ENCODE measurements at regions not wholly inside any gene's neighbourhood (a gene's known extent, or its start where the extent isn't known, plus 50 kb on each side); places are given as distances from the start of the nearest gene placed in this dataset.

GRCh38 chr20:50438986-50439407 is 71.2 kb upstream of the PTPN1 start:
- TF ChIP-seq CTCF (IDR thresholded peaks at IDR 0.05; ENCODE audit: borderline replicate concordance, extremely low read depth, low read length, poor library complexity, severe bottlenecking), result no peak
- no peak for TF ChIP-seq EZH2 (IDR thresholded peaks at IDR 0.05; ENCODE audit: borderline replicate concordance, low read depth, low read length, severe bottlenecking)

Measured in DND-41 (cell line).